ENCODE measurements at regions not wholly inside any gene's neighbourhood (a gene's known extent, or its start where the extent isn't known, plus 50 kb on each side); places are given as distances from the start of the nearest gene placed in this dataset.

GRCh38 chrX:16416588-16416987, 233.4 kb upstream of the S100G start:
- no peak for TF ChIP-seq POLR2AphosphoS2 (IDR thresholded peaks at IDR 0.05; ENCODE audit: low read length)
- TF ChIP-seq ZNF23 (CRISPR knock-in tag; IDR thresholded peaks at IDR 0.05): no peak
- no peak for TF ChIP-seq CTCF (IDR thresholded peaks at IDR 0.05 in 2 of 3, conservative IDR thresholded peaks at IDR 0.05 in 1 of 3; ENCODE audit: insufficient read depth in 2 of 3, low read depth in 1 of 3, low read length in 3 of 3)
- no peak for TF ChIP-seq ZNF79 (CRISPR knock-in tag; IDR thresholded peaks at IDR 0.05; ENCODE audit: low read depth)
- no peak for TF ChIP-seq CHD2 (IDR thresholded peaks at IDR 0.05; ENCODE audit: low read depth, low read length)
- TF ChIP-seq HOXB6 (CRISPR knock-in tag; IDR thresholded peaks at IDR 0.05; ENCODE audit: borderline replicate concordance): no peak
